ENCODE measurements at regions not wholly inside any gene's neighbourhood (a gene's known extent, or its start where the extent isn't known, plus 50 kb on each side); places are given as distances from the start of the nearest gene placed in this dataset.

- TF ChIP-seq CTCF (IDR thresholded peaks at IDR 0.05) (no peak), POLR2A (IDR thresholded peaks at IDR 0.05) (no peak)
Measured at GRCh38 chr3:99524559-99524958, 113.8 kb upstream of the COL8A1 start.

Measured in gastroesophageal sphincter (tissue), 3 donors.